ENCODE measurements at regions not wholly inside any gene's neighbourhood (a gene's known extent, or its start where the extent isn't known, plus 50 kb on each side); places are given as distances from the start of the nearest gene placed in this dataset.
A peak's percentile ranks its signal among the peaks of the same experiment; 100 is the strongest.
"Not testable (repeated sequence)": the region's sequence is repeated elsewhere in the genome, so short reads cannot be mapped to it uniquely, and the experiment has no call there.

DNA sequence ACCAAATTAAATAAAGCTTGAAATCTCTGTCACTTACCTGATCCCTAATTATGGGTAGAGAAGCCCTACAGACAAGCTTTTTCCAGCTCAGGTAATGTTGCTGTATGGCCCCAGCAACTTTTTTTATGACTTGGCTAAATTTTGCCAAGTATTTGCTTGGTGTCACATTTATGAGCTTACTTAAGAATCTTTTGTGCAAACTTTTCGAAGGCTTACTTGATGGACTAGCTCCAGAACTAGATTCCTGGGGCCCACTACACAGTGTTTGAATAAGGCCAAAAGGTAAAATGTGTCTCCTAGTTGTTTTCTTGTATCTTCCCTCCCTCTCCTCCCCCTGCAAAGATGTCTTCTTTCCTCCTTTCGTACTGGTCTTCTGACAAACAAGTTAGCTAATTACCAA lies 257.9 kb downstream of the OSR1 start:
- DNase-seq (ENCODE audit: low spot score): no peak

DNA sequence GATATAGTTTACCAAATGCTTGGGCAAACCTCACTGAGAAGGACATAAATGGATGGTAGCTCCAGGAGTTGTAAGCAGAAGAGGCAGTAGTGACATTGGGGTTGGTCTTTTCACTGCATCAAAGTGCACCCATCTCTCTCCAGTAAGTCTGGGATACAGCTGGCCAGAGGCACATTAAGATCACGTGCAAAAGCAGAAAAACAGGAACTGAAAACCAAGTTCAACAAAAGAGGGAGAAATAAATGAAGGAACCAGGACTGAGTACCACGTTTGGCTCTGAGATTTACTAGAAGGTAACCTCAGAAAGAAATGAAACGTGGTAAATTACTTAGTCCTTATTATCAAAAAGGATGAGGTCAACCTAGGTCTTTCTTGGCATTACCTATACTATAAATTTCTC lies 259.2 kb downstream of the OSR1 start:
- DNase-seq (ENCODE audit: low spot score): no peak

DNA sequence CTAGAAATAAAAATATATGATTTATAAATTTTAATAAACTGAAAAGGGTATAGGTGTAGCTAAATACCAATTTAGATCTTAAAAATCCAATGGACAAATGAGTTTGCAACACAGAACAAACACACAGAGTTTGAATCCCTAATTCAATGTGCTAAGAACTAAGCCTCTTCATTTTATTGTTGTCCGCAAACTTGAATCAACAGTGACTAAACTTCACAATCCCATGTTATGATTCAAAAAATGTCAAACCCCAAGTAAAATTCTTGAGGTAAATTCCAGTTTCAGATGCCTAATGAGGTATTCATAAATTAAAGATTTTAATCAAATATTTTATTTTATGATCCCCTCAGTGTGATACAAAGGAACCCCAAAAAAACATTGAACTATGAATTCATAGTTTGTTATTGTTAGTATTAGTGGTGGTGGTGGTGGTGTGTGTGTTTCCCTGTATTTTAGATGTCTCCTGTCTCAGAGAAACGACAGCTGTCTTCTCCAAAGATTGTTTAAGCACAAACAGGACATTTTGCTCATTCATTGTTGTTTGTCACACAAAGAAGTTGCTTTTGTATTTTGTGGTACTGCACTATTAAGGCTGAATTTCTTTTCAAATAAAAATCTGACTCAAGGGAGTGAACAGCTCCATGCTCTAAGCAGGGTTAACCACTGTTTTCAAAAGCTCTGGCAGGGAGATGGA lies 259.8 kb downstream of the OSR1 start:
- DNase-seq (ENCODE audit: low spot score): no peak

DNA sequence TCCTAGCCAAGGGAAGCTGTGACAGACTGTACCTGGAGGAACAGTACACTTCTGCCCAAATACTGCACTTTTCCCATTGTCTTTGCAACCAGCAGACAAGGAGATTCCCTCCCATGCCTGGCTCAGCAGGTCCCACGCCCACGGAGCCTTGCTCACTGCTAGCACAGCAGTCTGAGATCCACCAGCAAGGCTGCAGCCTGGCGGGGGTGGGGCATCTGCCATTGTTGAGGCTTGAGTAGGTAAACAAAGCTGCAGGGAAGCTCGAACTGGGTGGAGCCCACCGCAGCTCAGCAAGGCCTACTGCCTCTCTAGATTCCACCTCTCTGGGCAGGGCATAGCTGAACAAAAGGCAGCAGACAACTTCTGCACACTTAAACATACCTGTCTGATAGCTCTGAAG lies 268.9 kb downstream of the OSR1 start:
- not testable (repeated sequence) for DNase-seq (ENCODE audit: low spot score)

DNA sequence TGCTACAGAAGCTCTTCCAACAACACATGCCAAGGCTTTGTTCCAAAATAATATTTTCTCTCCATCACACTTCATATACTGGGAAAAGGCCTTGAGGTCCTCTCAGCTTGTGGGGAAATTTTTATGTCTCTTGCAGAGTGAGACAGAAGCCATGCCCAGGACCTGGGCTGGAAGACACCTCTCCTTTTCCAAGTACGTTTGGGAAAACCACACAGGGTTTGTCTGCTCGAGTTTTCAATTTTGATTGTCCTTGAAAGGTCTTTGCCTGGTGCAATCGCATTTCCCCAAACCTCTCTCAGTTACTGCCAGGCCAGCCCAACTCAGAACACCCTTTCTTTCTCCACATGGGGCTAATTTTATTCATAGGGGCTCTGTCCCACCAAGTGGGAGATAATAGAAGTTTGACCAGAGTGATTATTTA lies 272.2 kb downstream of the OSR1 start:
- DNase-seq (ENCODE audit: low spot score): no peak

DNA sequence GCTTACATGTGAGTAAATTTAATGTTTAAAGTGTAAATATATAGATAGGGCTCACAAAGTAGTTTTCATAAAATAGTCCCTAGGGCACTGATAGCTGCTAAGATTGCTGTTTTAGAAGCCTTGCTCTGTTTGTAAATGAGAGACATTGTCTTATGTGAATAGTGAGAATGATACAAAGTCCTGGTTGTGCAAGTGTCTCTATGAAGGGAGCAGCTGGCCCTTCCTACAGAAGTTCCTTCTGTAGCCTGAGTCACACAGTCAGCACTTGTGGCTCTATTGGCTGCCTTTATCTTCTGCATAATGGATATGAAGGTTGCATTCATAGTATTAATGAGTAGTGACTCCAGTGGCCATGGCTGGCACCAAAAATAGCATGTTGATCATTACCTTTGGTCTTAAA lies 279.7 kb downstream of the OSR1 start:
- peak; percentile 67 for DNase-seq (ENCODE audit: low spot score)

DNA sequence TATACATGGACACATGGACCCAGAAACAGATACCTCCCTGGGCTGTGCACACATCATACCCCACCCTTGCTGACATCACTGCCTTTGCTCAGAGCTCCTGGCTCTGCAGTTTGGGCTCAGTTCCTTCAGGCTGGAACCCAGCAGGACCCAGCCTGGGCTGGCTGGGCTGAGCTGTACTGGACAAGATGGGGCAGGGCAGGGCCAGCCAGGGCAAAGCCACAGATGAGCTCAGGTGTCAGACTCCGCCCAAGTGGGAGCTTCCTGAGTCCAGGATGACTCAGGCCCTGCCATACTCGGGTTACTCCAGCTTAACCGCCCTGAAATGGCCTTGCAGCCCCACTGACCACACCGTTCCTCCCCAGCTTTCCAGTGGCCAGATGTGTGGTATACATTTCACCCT lies 284.9 kb downstream of the OSR1 start:
- DNase-seq (ENCODE audit: low spot score): no peak

DNA sequence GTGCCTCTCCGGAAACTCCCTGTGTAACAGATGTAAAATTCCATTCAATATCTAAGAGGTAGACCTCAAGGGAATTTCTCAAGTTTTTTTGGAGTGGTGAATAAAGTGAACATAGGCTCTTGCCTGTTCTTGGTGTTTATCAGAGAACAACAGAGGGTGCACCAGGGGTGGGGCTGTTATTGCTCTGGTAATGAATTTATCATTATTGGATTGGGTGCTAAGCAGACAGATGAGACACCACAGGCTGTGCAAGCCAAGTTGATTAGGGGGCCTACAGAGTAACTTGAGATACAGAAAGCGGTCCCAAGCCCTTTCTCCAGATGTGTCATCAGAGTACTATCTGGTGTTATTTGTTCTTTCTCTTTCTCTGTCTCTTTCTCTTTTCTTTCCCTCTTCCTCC lies 286.3 kb downstream of the OSR1 start:
- no peak for DNase-seq (ENCODE audit: low spot score)

DNA sequence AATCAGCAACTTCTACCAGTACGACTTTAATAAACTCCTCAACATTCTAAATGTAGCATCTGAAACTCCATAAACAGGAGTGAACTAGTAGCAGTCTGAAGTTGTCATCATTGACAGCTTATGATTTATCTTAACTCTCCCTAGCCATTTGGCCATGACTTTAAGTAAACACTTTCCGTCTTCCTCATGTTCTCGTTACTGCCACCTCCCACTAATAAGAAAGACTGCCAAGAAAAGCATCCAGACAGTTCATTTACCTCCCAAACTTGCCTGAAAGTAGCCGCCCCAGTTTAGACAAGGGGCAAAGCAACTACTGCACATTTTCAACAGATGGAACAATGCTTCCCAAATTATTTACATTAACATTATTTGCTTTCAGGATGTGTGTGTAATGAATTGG lies 287.5 kb downstream of the OSR1 start:
- no peak for DNase-seq (ENCODE audit: low spot score)

DNA sequence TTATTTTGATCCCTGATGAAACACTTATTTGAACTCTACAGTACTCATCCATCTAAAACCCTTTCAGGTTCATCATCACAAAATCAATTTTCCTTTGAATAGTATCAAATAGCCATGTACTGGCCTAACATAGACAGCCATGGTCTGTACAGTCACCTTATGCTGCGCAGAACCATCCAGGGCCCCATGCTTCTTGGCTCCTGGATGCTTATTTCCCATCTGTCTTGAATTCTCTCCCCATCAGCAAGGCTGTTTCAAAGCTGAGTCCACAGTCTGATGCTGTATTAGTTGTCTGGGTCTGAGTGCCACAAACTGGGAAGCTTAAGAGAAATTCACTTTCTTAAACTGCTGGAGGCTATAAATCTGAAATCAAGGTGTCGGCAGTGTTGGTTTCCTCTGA lies 290.2 kb downstream of the OSR1 start:
- DNase-seq (ENCODE audit: low spot score): no peak

DNA sequence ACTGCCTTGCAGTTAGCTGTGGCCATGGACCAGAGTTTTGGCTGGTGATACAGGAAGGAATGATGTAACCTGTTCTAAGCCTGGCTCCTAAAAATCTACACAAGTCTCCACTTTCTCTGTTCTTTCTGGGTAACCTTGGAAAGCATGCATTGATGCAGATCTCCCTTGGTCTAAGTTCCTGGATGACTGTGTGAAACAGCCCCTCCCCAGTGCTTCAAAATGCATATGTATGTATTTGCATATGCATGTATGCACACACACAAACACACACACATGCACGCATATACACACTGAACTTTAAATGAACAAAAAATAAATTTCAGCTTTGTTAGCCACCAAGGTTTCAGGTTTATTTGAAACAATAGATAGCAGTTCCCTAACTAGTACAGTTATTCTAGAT lies 296.1 kb downstream of the OSR1 start:
- DNase-seq (ENCODE audit: low spot score): no peak

DNA sequence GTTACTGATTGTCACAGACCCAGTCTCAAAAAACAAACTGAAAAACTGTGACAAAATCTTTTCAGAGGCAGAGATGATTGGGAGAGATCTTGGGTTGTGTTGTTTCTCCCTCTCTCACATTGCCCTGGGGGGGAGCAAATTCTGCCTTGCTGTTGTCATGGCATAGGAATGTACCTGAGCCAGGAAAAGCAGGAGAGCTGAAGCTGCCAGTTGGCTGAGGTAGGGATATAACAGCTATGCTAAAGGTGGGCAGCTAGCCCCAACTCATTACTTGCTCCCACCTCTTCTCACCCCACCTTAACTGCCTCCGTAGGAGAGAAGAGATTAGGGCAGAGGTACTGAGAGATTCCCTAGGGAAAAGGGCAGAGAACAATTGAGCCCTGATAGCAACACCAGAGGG lies 299.3 kb downstream of the OSR1 start:
- DNase-seq (ENCODE audit: low spot score): no peak

DNA sequence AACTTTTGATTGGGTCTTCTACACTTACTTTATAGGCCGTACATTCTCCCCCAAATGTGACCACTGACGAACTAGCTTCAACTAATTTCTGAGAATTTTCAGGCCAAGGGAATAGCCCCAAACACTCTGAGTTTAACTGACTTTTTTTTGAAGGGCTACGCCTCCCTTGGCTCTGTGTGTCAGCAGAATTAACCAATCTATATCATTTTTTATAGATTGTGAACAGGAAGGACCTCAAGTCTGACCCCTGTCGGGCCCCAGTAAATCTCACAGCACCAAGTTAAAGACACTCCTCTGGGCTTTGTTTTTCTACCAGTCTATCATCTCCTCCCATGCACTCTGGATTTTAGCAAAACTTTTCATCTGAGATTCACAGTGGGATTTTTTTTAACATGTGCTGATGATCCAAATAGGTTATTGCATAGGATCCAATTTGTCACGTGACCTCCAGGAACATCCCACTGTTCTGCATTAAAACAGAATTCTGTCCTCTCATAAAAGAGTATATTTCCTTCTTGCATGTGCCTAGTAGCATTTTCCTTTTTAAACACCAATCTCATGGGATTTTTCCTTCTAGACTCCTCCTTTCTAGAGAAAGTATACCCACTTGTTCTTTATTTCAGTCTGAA lies 307.1 kb downstream of the OSR1 start:
- DNase-seq (ENCODE audit: low spot score): no peak

DNA sequence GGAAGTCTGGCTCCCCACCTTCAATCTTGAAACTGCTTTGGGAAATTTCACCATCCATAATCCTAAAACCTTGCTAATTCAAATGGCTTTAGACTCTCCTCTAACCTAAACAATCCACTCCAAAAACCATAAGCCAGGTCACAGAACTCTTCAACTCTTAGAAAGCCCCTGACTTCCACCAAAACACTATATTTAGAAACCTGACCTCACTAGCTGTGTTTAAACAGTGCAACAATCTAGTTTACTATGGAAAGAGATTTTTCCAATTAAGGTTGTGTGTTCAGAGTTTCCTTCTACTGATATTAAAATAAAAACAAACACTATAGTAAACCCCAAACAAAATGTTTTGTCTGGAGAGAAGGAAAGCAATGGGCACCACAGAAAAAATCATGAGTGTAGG lies 308.1 kb downstream of the OSR1 start:
- no peak for DNase-seq (ENCODE audit: low spot score)

DNA sequence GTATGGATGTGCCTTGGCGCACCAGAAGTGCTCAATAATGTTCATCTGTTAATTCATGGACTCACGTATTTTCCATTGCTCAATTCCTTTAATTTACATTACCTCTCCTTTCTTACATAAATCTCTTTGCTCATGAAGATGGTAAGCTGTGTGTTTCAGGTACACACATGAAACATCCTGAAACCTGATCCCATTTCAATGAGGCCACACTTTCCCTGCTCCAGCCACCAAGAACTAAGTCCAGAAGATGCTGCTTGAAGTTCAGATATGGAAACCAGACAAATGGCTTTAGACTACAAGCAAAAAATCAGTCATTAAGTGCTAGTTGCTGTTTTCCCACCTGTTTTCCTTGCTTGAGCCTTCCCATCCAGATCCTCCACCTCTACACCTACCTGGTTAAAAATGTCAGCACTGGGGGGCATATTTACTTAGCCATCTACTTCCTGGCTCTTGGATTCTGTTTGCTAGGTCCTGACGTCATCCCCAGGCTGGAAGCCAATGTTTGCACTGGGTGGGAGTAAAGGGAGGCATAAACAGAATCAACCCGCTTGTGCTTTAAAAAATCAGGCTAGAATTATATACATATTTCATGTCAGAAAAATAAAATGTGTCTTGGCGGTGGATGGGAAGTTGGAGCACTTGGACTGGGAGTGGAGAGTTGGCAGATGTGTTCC lies 309.7 kb downstream of the OSR1 start:
- peak; percentile 10 for DNase-seq (ENCODE audit: low spot score)

DNA sequence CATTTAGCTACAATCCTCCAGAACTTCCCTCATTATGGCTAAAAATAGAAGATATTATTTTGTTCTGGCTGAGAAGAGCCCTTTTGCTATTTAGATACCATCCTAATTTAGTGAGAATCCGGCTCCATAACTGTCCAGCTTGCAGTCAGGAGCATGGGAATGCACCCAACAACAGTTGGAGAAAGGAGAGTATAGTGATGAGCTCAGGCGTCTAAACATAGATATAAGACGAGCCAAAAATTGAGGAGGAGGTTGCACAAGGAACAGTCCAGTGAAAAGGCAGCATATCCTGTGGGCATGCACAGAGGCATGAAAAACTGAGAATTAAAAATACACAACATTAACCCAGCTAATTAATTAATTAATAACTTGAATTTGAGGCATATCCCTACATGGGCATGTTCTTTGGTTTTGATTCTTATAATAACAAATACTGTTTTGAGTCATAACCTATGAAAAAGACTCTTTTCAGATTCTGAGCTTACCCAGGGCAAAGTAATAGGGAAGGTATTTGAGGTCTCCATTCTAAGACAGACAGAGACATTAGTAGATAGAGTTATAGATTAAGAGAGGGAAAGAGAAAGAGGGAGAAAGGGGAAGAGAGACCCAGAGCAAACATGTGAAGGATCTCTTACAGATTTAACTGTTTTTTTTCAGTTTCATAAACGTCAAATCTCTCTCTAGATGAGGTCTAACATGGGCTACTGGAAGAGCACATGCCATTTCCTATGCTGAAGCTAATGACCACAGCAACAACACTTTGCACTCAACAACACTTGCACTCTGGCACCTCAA lies 311.2 kb downstream of the OSR1 start:
- DNase-seq (ENCODE audit: low spot score): no peak

DNA sequence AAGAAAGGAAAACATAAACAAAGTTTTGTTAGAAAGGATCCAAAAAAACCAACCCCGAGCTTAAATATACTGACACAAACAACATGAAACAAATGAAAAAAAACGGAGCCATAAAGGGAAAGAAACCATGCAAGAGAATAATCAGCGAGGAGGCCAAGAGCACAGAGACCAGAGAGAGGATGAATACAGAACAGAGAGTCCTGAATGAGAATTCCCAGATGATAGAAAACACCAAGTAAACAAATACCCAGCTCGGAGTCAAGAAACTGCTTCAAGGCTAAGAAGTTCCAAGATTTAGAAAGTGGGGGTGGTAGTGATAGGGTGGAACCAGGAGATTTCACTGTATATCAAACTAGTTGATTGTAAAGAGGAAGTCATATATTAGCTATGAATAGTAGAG lies 313.3 kb downstream of the OSR1 start:
- no peak for DNase-seq (ENCODE audit: low spot score)

DNA sequence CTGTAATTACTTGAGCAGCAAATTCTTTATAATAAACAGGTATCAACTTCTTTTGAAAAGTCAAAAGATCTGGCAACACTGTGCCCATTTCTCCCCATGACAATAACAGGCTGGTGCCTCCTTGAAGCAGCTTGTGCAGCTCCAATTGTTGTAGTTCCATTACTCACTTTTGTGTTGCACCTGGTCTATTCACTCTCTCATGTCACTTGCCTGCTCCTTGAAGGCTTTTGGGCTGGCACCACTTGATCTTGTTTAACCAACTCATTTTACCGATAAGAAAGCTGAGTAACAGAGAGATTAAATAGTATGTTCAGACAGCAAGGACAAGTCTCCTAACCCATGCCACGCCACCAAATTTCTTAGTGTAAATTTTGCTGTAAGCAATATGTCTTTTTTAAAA lies 314.5 kb downstream of the OSR1 start:
- DNase-seq (ENCODE audit: low spot score): no peak

DNA sequence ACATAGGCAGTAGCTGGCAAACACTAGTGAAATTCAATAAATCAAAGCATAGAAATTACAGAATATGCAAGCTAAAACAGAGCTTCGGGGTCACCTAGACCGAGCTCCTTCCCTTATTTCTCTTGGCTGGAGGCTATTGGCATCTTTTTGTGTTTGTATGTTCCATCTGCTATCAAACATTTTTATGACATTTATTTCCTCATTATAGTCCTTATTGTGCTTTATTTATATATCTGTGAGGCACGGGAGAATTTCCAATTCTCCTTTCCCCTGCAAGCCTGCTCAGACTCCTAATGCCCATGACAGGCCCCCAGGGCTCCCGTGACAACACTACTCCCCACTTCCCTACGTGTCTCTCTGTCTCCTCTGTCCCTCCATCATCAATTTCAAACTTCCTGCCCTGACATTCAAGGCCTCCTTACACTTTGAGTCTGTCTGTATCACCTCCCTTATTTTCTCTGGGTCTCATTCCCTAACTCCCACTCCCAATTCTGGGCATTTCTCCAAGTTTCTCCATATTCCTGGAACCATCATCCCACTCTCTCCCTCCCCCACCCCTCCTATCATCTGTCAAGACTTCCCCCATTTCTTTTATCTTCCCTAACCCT lies 316.9 kb downstream of the OSR1 start:
- no peak for DNase-seq (ENCODE audit: low spot score)

DNA sequence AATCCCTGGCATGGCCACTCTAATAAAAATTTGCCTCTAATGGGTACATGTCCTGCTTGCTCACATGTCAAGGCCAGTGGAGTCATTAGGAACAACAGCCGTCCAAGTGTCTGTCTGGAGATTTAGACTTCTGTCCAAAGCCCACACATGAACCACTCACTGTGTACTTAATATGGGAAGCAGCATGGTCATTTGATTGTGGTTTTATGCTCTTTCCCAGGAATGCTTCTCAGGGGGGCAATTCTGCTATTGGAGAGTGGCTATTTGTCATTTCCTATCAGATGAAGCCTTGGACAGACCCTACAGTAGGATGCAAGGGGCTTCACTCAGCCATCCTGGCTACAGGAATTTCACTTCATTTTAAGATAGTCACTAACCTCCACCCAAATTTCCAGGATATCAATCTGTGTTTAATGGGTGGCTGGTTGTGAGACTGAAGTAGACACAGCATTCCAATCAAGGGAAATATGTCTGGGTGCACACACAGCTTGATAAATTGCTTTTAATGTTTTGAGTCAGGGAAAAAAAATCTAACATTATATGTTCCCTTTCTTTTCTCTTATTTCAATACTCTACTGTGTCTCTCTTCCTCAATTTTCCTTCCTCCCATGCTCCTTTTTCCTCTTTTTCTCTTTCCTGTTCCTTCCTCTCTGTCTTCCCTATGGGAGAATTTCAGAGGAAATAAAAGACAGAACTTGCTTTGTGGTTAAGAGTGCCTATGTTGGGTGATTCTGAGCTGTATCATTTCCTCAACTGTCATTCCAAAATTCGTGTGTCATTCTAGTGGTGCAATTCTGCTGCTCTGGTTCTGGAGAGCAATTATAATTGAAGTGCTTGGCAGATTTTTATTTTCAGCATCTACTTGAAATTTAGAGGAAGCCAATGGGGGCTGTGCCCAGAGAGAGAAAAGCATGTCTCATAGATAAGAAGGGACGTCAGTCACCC lies 320.1 kb downstream of the OSR1 start:
- no peak for DNase-seq (ENCODE audit: low spot score)

DNA sequence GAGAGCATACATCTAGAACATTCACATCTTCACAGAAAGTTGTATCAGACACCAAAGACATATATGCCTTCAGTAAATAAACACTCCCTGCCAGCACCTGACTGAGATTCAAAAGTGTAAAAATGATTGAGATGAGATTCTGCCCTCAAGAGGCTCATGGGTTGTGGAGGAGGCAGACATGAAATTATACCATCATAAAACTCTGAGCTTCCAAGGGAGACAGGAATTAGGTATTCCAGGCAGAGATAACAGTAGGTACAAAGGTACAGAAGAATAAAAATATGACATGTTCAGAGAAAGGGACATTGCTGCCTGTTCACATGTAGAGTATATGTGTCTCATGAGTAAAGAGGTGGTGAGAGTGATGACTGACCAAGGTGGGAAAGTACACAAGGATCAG lies 322.3 kb downstream of the OSR1 start:
- no peak for DNase-seq (ENCODE audit: low spot score)

Measured in Ammon's horn (tissue), 1 donor.